ENCODE measurements at regions not wholly inside any gene's neighbourhood (a gene's known extent, or its start where the extent isn't known, plus 50 kb on each side); places are given as distances from the start of the nearest gene placed in this dataset.

Small RNA genes lying in the stretch of these regions (small RNA-seq; reads per million reads assigned to genes)
- 0 reads per million in 2 experiments for gene AL807761.1
